Hepatocyte (in vitro differentiated cells): ENCODE measurements at regions not wholly inside any gene's neighbourhood (a gene's known extent, or its start where the extent isn't known, plus 50 kb on each side); places are given as distances from the start of the nearest gene placed in this dataset.

ENCODE experiments used
- DNase-seq: peaks from one replicate; pipeline ENCODE4 v3.0.0-alpha.2; 2016; ENCODE audit warnings: low spot score
- H2AFZ ChIP-seq: fragments of 200-600 bp; sonication (generic); 2 replicates; pipeline ENCODE4 v1.6.0; 2016; ENCODE audit warnings: antibody characterized with exemption, mild to moderate bottlenecking
- H3K27ac ChIP-seq: fragments of 200-600 bp; sonication (generic); 2 replicates; pipeline ENCODE4 v1.5.1; 2016; ENCODE audit warnings: mild to moderate bottlenecking
- H3K27me3 ChIP-seq: fragments of 200-600 bp; sonication (generic); 2 replicates; pipeline ENCODE4 v1.6.1; 2016
- H3K36me3 ChIP-seq: fragments of 200-600 bp; sonication (generic); replicated peaks from 2 replicates; pipeline ENCODE4 v1.5.1; 2016; ENCODE audit warnings: low read depth; ENCODE audit not compliant: insufficient read depth
- H3K4me1 ChIP-seq: fragments of 200-600 bp; sonication (generic); 2 replicates; pipeline ENCODE4 v1.5.1; 2016; ENCODE audit warnings: mild to moderate bottlenecking, moderate library complexity; ENCODE audit not compliant: insufficient read depth
- H3K4me2 ChIP-seq: fragments of 200-600 bp; sonication (generic); 2 replicates; pipeline ENCODE4 v1.6.0; 2016
- H3K4me3 ChIP-seq: fragments of 200-600 bp; sonication (generic); 2 replicates; pipeline ENCODE4 v1.5.1; 2016; ENCODE audit warnings: mild to moderate bottlenecking
- H3K79me2 ChIP-seq: fragments of 200-600 bp; sonication (generic); 2 replicates; pipeline ENCODE4 v1.6.0; 2017; ENCODE audit warnings: mild to moderate bottlenecking
- H3K9me2 ChIP-seq: fragments of 200-600 bp; sonication (generic); replicated peaks from 2 replicates; pipeline ENCODE4 v1.6.0; 2017; ENCODE audit warnings: mild to moderate bottlenecking; ENCODE audit not compliant: insufficient read depth
- H3K9me3 ChIP-seq: fragments of 200-600 bp; sonication (generic); 2 replicates; pipeline ENCODE4 v1.5.1; 2016; ENCODE audit warnings: low read depth, mild to moderate bottlenecking
- H4K20me1 ChIP-seq: fragments of 200-600 bp; sonication (generic); 2 replicates; pipeline ENCODE4 v1.6.0; 2016; ENCODE audit warnings: mild to moderate bottlenecking; ENCODE audit not compliant: insufficient read depth, poor library complexity, severe bottlenecking
- EZH2 ChIP-seq: fragments of 200-600 bp; sonication (generic); IDR thresholded peaks from 2 replicates; pipeline ENCODE4 v1.6.1; 2016; ENCODE audit warnings: antibody characterized with exemption, mild to moderate bottlenecking, borderline replicate concordance
- EZH2phosphoT487 ChIP-seq: fragments of 200-600 bp; sonication (generic); IDR thresholded peaks from one replicate; pipeline ENCODE4 v1.6.1; 2018; ENCODE audit warnings: antibody characterized with exemption, mild to moderate bottlenecking, low read depth, moderate library complexity; ENCODE audit not compliant: unreplicated experiment, severe bottlenecking
- WGBS: methylation state at CpG from one replicate; pipeline ENCODE4 v1.1.6; 2016; ENCODE audit warnings: low lambda C conversion rate; ENCODE audit errors: missing lambda C conversion rate; 5-methylcytosine and 5-hydroxymethylcytosine counted together
- TF ChIP-seq, protein P1 (sequence below): fragments of 200-600 bp; sonication (generic); IDR thresholded peaks from 2 replicates; pipeline ENCODE4 v1.5.1; 2016; ENCODE audit warnings: antibody characterized with exemption, mild to moderate bottlenecking; ENCODE audit not compliant: poor library complexity

DNA sequence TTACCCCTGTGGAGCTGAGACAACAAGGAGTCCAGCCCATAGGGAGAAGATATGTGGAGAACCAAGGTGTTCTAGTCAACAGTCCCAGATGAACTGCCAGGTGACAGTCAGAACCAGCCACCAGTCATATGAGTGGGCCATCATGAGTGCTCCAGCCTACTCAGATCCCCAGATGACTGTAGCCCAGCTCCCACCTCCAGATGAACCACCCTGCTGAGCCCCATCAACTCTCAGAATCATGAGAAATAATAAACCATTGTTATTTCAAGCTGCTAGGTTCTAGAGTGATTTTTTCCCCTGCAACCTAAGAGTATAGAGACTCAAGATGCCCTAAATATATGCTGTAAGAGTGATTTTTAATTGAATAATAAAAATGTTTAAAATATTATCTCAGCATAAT is 444.2 kb downstream of the GPATCH2 start:
- Histone ChIP-seq H3K27me3 (no peaks in the 10 kb centered on the region), H3K9me2 (no peaks in the 10 kb centered on the region), H3K9me3 (no peaks in the 10 kb centered on the region), H3K79me2 (no peaks in the 10 kb centered on the region), H2AFZ (no peak overlapping the region), H4K20me1 (no peaks in the 10 kb centered on the region), H3K4me3 (no peak overlapping the region), H3K36me3 (no peaks in the 10 kb centered on the region), H3K4me1 (no peaks in the 10 kb centered on the region), H3K4me2 (no peak overlapping the region), H3K27ac (no peak overlapping the region)
- TF ChIP-seq EZH2 = no peak
- DNase-seq = no peak

- Histone ChIP-seq H3K9me2 (no peaks in the 10 kb centered on the region), H3K4me3 (no peak overlapping the region), H3K4me2 (no peak overlapping the region), H4K20me1 (no peaks in the 10 kb centered on the region), H3K27ac (no peak overlapping the region), H3K79me2 (no peaks in the 10 kb centered on the region), H2AFZ (no peak overlapping the region), H3K36me3 (no peaks in the 10 kb centered on the region), H3K27me3 (no peaks in the 10 kb centered on the region), H3K4me1 (no peaks in the 10 kb centered on the region), H3K9me3 (no peaks in the 10 kb centered on the region)
- 54% methylated on average over 2 of the region's 2 CpGs for WGBS
- DNase-seq = no peak
- TF ChIP-seq, protein P1, sequence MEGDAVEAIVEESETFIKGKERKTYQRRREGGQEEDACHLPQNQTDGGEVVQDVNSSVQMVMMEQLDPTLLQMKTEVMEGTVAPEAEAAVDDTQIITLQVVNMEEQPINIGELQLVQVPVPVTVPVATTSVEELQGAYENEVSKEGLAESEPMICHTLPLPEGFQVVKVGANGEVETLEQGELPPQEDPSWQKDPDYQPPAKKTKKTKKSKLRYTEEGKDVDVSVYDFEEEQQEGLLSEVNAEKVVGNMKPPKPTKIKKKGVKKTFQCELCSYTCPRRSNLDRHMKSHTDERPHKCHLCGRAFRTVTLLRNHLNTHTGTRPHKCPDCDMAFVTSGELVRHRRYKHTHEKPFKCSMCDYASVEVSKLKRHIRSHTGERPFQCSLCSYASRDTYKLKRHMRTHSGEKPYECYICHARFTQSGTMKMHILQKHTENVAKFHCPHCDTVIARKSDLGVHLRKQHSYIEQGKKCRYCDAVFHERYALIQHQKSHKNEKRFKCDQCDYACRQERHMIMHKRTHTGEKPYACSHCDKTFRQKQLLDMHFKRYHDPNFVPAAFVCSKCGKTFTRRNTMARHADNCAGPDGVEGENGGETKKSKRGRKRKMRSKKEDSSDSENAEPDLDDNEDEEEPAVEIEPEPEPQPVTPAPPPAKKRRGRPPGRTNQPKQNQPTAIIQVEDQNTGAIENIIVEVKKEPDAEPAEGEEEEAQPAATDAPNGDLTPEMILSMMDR = no peak
- TF ChIP-seq EZH2phosphoT487 (no peak), EZH2 (no peak)
These were observed 446.0 kb downstream of the GPATCH2 start for GRCh38 chr1:217184854-217185253.

GRCh38 chr1:217182992-217183391 is 447.9 kb downstream of the GPATCH2 start:
- no peaks in the 10 kb centered on the region for H3K9me3 ChIP-seq
- H2AFZ ChIP-seq = no peak overlapping the region
- no peaks in the 10 kb centered on the region for H3K9me2 ChIP-seq
- H4K20me1 ChIP-seq = no peaks in the 10 kb centered on the region
- no peak overlapping the region for H3K4me2 ChIP-seq
- WGBS = 75% methylated on average over 6 of the region's 6 CpGs
- no peak overlapping the region for H3K27ac ChIP-seq
- DNase-seq = no peak
- H3K27me3 ChIP-seq = peaks cover 3% of the 10 kb centered on the region
- no peaks in the 10 kb centered on the region for H3K36me3 ChIP-seq
- no peaks in the 10 kb centered on the region for H3K79me2 ChIP-seq
- TF ChIP-seq, protein P1 = no peak
- TF ChIP-seq EZH2 (no peak), EZH2phosphoT487 (no peak)
- H3K4me1 ChIP-seq = no peaks in the 10 kb centered on the region
- no peak overlapping the region for H3K4me3 ChIP-seq

GRCh38 chr1:217181756-217182155 is 449.1 kb downstream of the GPATCH2 start:
- TF ChIP-seq EZH2 = no peak
- TF ChIP-seq, protein P1 = no peak
- Histone ChIP-seq H2AFZ (no peak overlapping the region), H4K20me1 (no peaks in the 10 kb centered on the region), H3K9me2 (no peaks in the 10 kb centered on the region), H3K27ac (no peak overlapping the region), H3K27me3 (peaks cover 3% of the 10 kb centered on the region), H3K4me2 (no peak overlapping the region), H3K9me3 (no peaks in the 10 kb centered on the region), H3K36me3 (no peaks in the 10 kb centered on the region), H3K79me2 (no peaks in the 10 kb centered on the region), H3K4me3 (no peak overlapping the region), H3K4me1 (no peaks in the 10 kb centered on the region)
- DNase-seq = no peak
